ENCODE measurements at regions not wholly inside any gene's neighbourhood (a gene's known extent, or its start where the extent isn't known, plus 50 kb on each side); places are given as distances from the start of the nearest gene placed in this dataset.

GRCh38 chr22:49269371-49269770 is 558.3 kb downstream of the BRD1 start:
- no peak for DNase-seq (ENCODE audit: low spot score)

GRCh38 chr22:49268924-49269323 is 558.7 kb downstream of the BRD1 start:
- DNase-seq (ENCODE audit: low spot score) = no peak

GRCh38 chr22:49267996-49268395 is 559.7 kb downstream of the BRD1 start:
- DNase-seq (ENCODE audit: low spot score) = no peak

GRCh38 chr22:49266561-49267519 is 560.8 kb downstream of the BRD1 start:
- DNase-seq (ENCODE audit: low spot score) = no peak

- no peak for DNase-seq (ENCODE audit: low spot score)
These were observed 563.0 kb downstream of the BRD1 start for GRCh38 chr22:49264696-49265095.

GRCh38 chr22:49263101-49263500 is 564.6 kb downstream of the BRD1 start:
- no peak for DNase-seq (ENCODE audit: low spot score)

- DNase-seq (ENCODE audit: low spot score) = no peak
These were observed 565.5 kb downstream of the BRD1 start for GRCh38 chr22:49262167-49262566.

GRCh38 chr22:49261616-49262015 is 566.1 kb downstream of the BRD1 start:
- DNase-seq (ENCODE audit: low spot score) = no peak

- no peak for DNase-seq (ENCODE audit: low spot score)
These were observed 566.7 kb downstream of the BRD1 start for GRCh38 chr22:49260681-49261580.

GRCh38 chr22:49259839-49260615 is 567.6 kb downstream of the BRD1 start:
- DNase-seq (ENCODE audit: low spot score) = no peak

- DNase-seq (ENCODE audit: low spot score) = no peak
These were observed 569.3 kb downstream of the BRD1 start for GRCh38 chr22:49258107-49259010.

GRCh38 chr22:49257551-49257961 is 570.1 kb downstream of the BRD1 start:
- DNase-seq (ENCODE audit: low spot score) = no peak

- no peak for DNase-seq (ENCODE audit: low spot score)
These were observed 571.8 kb downstream of the BRD1 start for GRCh38 chr22:49255741-49256318.

- no peak for DNase-seq (ENCODE audit: low spot score)
These were observed 572.5 kb downstream of the BRD1 start for GRCh38 chr22:49255154-49255553.

GRCh38 chr22:49253656-49254055 is 574.0 kb downstream of the BRD1 start:
- DNase-seq (ENCODE audit: low spot score) = no peak

GRCh38 chr22:49251371-49251770 is 576.3 kb downstream of the BRD1 start:
- no peak for DNase-seq (ENCODE audit: low spot score)

- no peak for DNase-seq (ENCODE audit: low spot score)
These were observed 580.3 kb downstream of the BRD1 start for GRCh38 chr22:49247194-49247924.

GRCh38 chr22:49244466-49245420 is 582.9 kb downstream of the BRD1 start:
- DNase-seq (ENCODE audit: low spot score) = no peak

Data from umbilical cord (tissue), 1 donor.